ENCODE measurements at regions not wholly inside any gene's neighbourhood (a gene's known extent, or its start where the extent isn't known, plus 50 kb on each side); places are given as distances from the start of the nearest gene placed in this dataset.
"Not testable (repeated sequence)": the region's sequence is repeated elsewhere in the genome, so short reads cannot be mapped to it uniquely, and the experiment has no call there.

GRCh38 chr7:109473172-109473571 is 903.5 kb downstream of the DNAJB9 start:
- DNase-seq: no peak
- H3K79me1 ChIP-seq (ENCODE audit: low read length): no peaks in the 10 kb centered on the region

DNA sequence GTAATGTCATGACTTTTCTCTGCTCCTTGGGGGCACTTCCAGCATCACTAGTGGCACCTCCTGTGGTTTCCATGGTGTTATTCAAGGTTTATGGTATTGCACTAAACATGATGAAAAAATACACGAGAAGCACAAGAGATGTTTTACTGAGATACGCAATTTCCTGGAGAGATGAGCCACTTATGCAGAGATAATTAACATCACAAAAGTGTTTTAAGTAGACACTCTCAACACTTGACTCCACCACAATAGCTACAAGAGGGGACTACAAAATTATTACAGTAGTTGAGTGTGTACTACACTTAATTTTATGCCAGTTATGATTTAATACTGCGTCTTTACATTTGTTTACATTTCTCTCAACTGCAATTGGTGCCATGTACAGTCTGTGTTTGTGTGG is 906.7 kb downstream of the DNAJB9 start:
- Histone ChIP-seq H3K18ac (ENCODE audit: low read length) (no peak overlapping the region), H3K4me3 (ENCODE audit: low read length) (no peak overlapping the region), H3K4me1 (ENCODE audit: control insufficient read depth, low read depth, low read length) (no peaks in the 10 kb centered on the region), H3K56ac (ENCODE audit: low read length) (no peak overlapping the region), H3K79me2 (ENCODE audit: control insufficient read depth, insufficient read depth, low read length) (no peaks in the 10 kb centered on the region), H3K27me3 (ENCODE audit: insufficient read depth, low read length, poor library complexity) (no peaks in the 10 kb centered on the region), H2BK15ac (replicated peaks; ENCODE audit: low read depth) (no peak overlapping the region), H2BK120ac (ENCODE audit: low read depth, low read length) (no peak overlapping the region), H3K36me3 (ENCODE audit: control insufficient read depth, insufficient read depth, low read length) (no peaks in the 10 kb centered on the region), H2BK5ac (ENCODE audit: low read length) (no peak overlapping the region), H3K4ac (ENCODE audit: low read depth, low read length) (no peak overlapping the region), H3K79me1 (ENCODE audit: low read length) (no peaks in the 10 kb centered on the region), H3K9ac (ENCODE audit: low read length) (no peak overlapping the region), H4K5ac (ENCODE audit: low read length) (no peak overlapping the region), H3K23ac (ENCODE audit: low read length) (no peak overlapping the region), H3K4me2 (ENCODE audit: low read length) (no peak overlapping the region), H3K27ac (ENCODE audit: low read depth, low read length) (no peak overlapping the region), H2AK5ac (ENCODE audit: low read length) (no peak overlapping the region), H4K8ac (ENCODE audit: low read depth, low read length) (no peak overlapping the region)
- no peak for DNase-seq
- WGBS (ENCODE audit: extremely low coverage, insufficient coverage, low lambda C conversion rate): no CpG with 5 or more reads among the region's 3 CpGs

More at GRCh38 chr7:109473172-109473571, 903.5 kb downstream of the DNAJB9 start:
- Histone ChIP-seq H3K27me3 (ENCODE audit: insufficient read depth, low read length, poor library complexity) (no peaks in the 10 kb centered on the region), H3K4me2 (ENCODE audit: low read length) (no peak overlapping the region), H3K79me2 (ENCODE audit: control insufficient read depth, insufficient read depth, low read length) (no peaks in the 10 kb centered on the region), H3K4me1 (ENCODE audit: control insufficient read depth, low read depth, low read length) (no peaks in the 10 kb centered on the region), H2BK15ac (replicated peaks; ENCODE audit: low read depth) (no peak overlapping the region), H3K23ac (ENCODE audit: low read length) (no peak overlapping the region), H3K4me3 (ENCODE audit: low read length) (no peak overlapping the region), H4K8ac (ENCODE audit: low read depth, low read length) (no peak overlapping the region), H3K27ac (ENCODE audit: low read depth, low read length) (no peak overlapping the region), H2BK120ac (ENCODE audit: low read depth, low read length) (no peak overlapping the region), H2BK5ac (ENCODE audit: low read length) (no peak overlapping the region), H3K56ac (ENCODE audit: low read length) (no peak overlapping the region), H3K18ac (ENCODE audit: low read length) (no peak overlapping the region), H3K9ac (ENCODE audit: low read length) (no peak overlapping the region), H3K4ac (ENCODE audit: low read depth, low read length) (no peak overlapping the region), H2AK5ac (ENCODE audit: low read length) (no peak overlapping the region), H4K5ac (ENCODE audit: low read length) (no peak overlapping the region), H3K36me3 (ENCODE audit: control insufficient read depth, insufficient read depth, low read length) (no peaks in the 10 kb centered on the region)
- no CpG with 5 or more reads among the region's 1 CpG for WGBS (ENCODE audit: extremely low coverage, insufficient coverage, low lambda C conversion rate)

DNA sequence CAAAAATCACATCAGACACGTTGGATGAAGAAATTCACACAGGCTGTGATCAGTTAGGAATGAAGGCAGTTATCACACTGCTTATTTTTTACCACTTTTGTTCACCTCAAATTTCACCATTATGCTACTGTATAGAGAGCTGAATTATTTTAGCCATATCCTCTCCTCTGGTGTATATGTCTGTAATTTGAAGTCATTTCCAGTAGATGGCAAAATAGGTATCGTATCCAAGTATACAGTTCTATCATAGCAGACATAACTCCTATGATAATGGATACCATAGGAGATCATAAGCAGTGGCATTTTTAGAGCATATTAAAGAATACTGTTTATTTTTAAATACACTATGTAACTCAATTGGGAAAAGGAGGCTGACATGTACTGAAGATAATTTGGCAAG is 909.7 kb downstream of the DNAJB9 start:
- Histone ChIP-seq H4K8ac (ENCODE audit: low read depth, low read length) (no peak overlapping the region), H4K5ac (ENCODE audit: low read length) (no peak overlapping the region), H3K4me2 (ENCODE audit: low read length) (no peak overlapping the region), H3K4me1 (ENCODE audit: control insufficient read depth, low read depth, low read length) (no peaks in the 10 kb centered on the region), H2AK5ac (ENCODE audit: low read length) (no peak overlapping the region), H3K27me3 (ENCODE audit: insufficient read depth, low read length, poor library complexity) (no peaks in the 10 kb centered on the region), H3K4me3 (ENCODE audit: low read length) (no peak overlapping the region), H3K36me3 (ENCODE audit: control insufficient read depth, insufficient read depth, low read length) (no peaks in the 10 kb centered on the region), H3K79me1 (ENCODE audit: low read length) (no peaks in the 10 kb centered on the region), H3K23ac (ENCODE audit: low read length) (no peak overlapping the region), H2BK5ac (ENCODE audit: low read length) (no peak overlapping the region), H3K56ac (ENCODE audit: low read length) (no peak overlapping the region), H3K4ac (ENCODE audit: low read depth, low read length) (no peak overlapping the region), H2BK120ac (ENCODE audit: low read depth, low read length) (no peak overlapping the region), H3K18ac (ENCODE audit: low read length) (no peak overlapping the region), H3K27ac (ENCODE audit: low read depth, low read length) (no peak overlapping the region), H2BK15ac (replicated peaks; ENCODE audit: low read depth) (no peak overlapping the region), H3K9ac (ENCODE audit: low read length) (no peak overlapping the region), H3K79me2 (ENCODE audit: control insufficient read depth, insufficient read depth, low read length) (no peaks in the 10 kb centered on the region)
- no CpG with 5 or more reads among the region's 2 CpGs for WGBS (ENCODE audit: extremely low coverage, insufficient coverage, low lambda C conversion rate)
- DNase-seq: no peak

DNA sequence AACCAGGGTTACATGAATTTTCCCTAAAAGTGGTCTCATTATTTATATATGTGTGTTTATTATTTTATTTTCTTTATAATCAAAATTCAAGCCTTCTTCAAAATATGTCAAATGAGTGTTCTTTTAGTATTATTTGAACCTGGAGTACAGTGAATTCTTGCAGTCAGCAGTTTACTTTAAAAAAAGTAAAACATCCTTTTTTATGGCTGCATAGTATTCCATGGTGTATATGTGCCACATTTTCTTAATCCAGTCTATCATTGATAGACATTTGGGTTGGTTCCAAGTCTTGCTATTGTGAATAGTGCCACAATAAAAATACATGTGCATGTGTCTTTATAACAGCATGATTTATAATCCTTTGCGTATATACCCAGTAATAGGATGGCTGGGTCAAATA is 920.9 kb downstream of the DNAJB9 start:
- H3K23ac ChIP-seq (ENCODE audit: low read length); H4K5ac ChIP-seq (ENCODE audit: low read length); H2BK15ac ChIP-seq (replicated peaks; ENCODE audit: low read depth); DNase-seq; H3K9ac ChIP-seq (ENCODE audit: low read length); H3K4me1 ChIP-seq (ENCODE audit: control insufficient read depth, low read depth, low read length); H3K27me3 ChIP-seq (ENCODE audit: insufficient read depth, low read length, poor library complexity); H4K8ac ChIP-seq (ENCODE audit: low read depth, low read length); H3K4ac ChIP-seq (ENCODE audit: low read depth, low read length); H3K36me3 ChIP-seq (ENCODE audit: control insufficient read depth, insufficient read depth, low read length); H3K18ac ChIP-seq (ENCODE audit: low read length); H2AK5ac ChIP-seq (ENCODE audit: low read length); H3K79me1 ChIP-seq (ENCODE audit: low read length); H3K79me2 ChIP-seq (ENCODE audit: control insufficient read depth, insufficient read depth, low read length); H3K4me3 ChIP-seq (ENCODE audit: low read length); H3K56ac ChIP-seq (ENCODE audit: low read length); H3K27ac ChIP-seq (ENCODE audit: low read depth, low read length); H2BK120ac ChIP-seq (ENCODE audit: low read depth, low read length); H2BK5ac ChIP-seq (ENCODE audit: low read length); H3K4me2 ChIP-seq (ENCODE audit: low read length): not testable (repeated sequence)
- no CpG with 5 or more reads among the region's 1 CpG for WGBS (ENCODE audit: extremely low coverage, insufficient coverage, low lambda C conversion rate)

GRCh38 chr7:109497053-109497452 is 927.4 kb downstream of the DNAJB9 start:
- H2AK5ac ChIP-seq (ENCODE audit: low read length): no peak overlapping the region
- H3K23ac ChIP-seq (ENCODE audit: low read length): no peak overlapping the region

DNA sequence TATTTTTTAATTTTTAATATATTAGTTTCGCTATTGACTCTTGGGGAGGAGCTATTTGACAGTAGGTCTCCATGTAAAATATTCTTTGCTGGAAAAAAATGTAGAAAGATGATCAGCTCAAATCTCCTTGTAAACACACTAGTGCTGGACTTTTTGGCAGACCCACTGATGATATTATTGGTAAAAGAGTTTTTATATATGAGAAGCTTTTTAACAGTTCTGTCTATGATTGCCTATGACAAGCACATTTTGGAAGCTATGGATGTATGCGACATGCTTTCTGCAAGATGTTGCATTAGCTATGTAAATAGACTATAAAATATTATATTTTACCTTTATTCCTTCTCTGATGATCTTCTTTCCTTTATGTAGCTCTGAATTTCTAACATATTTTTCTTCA is 928.5 kb downstream of the DNAJB9 start:
- Histone ChIP-seq H3K9ac (ENCODE audit: low read length) (no peak overlapping the region), H4K8ac (ENCODE audit: low read depth, low read length) (no peak overlapping the region), H3K79me1 (ENCODE audit: low read length) (no peaks in the 10 kb centered on the region), H2BK5ac (ENCODE audit: low read length) (no peak overlapping the region), H2BK15ac (replicated peaks; ENCODE audit: low read depth) (no peak overlapping the region), H3K27me3 (ENCODE audit: insufficient read depth, low read length, poor library complexity) (no peaks in the 10 kb centered on the region), H3K4ac (ENCODE audit: low read depth, low read length) (no peak overlapping the region), H3K4me3 (ENCODE audit: low read length) (no peak overlapping the region), H3K36me3 (ENCODE audit: control insufficient read depth, insufficient read depth, low read length) (no peaks in the 10 kb centered on the region), H3K4me2 (ENCODE audit: low read length) (no peak overlapping the region), H3K18ac (ENCODE audit: low read length) (no peak overlapping the region), H3K27ac (ENCODE audit: low read depth, low read length) (no peak overlapping the region), H3K23ac (ENCODE audit: low read length) (no peak overlapping the region), H4K5ac (ENCODE audit: low read length) (no peak overlapping the region), H2BK120ac (ENCODE audit: low read depth, low read length) (no peak overlapping the region), H3K56ac (ENCODE audit: low read length) (no peak overlapping the region), H2AK5ac (ENCODE audit: low read length) (no peak overlapping the region), H3K4me1 (ENCODE audit: control insufficient read depth, low read depth, low read length) (no peaks in the 10 kb centered on the region), H3K79me2 (ENCODE audit: control insufficient read depth, insufficient read depth, low read length) (no peaks in the 10 kb centered on the region)
- WGBS (ENCODE audit: extremely low coverage, insufficient coverage, low lambda C conversion rate): no CpG with 5 or more reads among the region's 2 CpGs
- no peak for DNase-seq

More at GRCh38 chr7:109497053-109497452, 927.4 kb downstream of the DNAJB9 start:
- no peak overlapping the region for H2BK120ac ChIP-seq (ENCODE audit: low read depth, low read length)
- DNase-seq: no peak
- no peak overlapping the region for H3K27ac ChIP-seq (ENCODE audit: low read depth, low read length)
- H4K5ac ChIP-seq (ENCODE audit: low read length): no peak overlapping the region
- no peaks in the 10 kb centered on the region for H3K27me3 ChIP-seq (ENCODE audit: insufficient read depth, low read length, poor library complexity)
- H3K56ac ChIP-seq (ENCODE audit: low read length): no peak overlapping the region
- no CpG with 5 or more reads among the region's 5 CpGs for WGBS (ENCODE audit: extremely low coverage, insufficient coverage, low lambda C conversion rate)
- H3K4me2 ChIP-seq (ENCODE audit: low read length): no peak overlapping the region
- no peaks in the 10 kb centered on the region for H3K79me1 ChIP-seq (ENCODE audit: low read length)
- no peaks in the 10 kb centered on the region for H3K4me1 ChIP-seq (ENCODE audit: control insufficient read depth, low read depth, low read length)
- H3K79me2 ChIP-seq (ENCODE audit: control insufficient read depth, insufficient read depth, low read length): no peaks in the 10 kb centered on the region
- H3K9ac ChIP-seq (ENCODE audit: low read length): no peak overlapping the region
- H3K4ac ChIP-seq (ENCODE audit: low read depth, low read length): no peak overlapping the region
- H2BK5ac ChIP-seq (ENCODE audit: low read length): no peak overlapping the region
- no peak overlapping the region for H3K4me3 ChIP-seq (ENCODE audit: low read length)
- H2BK15ac ChIP-seq (replicated peaks; ENCODE audit: low read depth): no peak overlapping the region
- H3K36me3 ChIP-seq (ENCODE audit: control insufficient read depth, insufficient read depth, low read length): no peaks in the 10 kb centered on the region
- H3K18ac ChIP-seq (ENCODE audit: low read length): no peak overlapping the region
- H4K8ac ChIP-seq (ENCODE audit: low read depth, low read length): no peak overlapping the region

All from mesendoderm (in vitro differentiated cells).